Body of pancreas (tissue), 4 donors: ENCODE measurements at regions not wholly inside any gene's neighbourhood (a gene's known extent, or its start where the extent isn't known, plus 50 kb on each side); places are given as distances from the start of the nearest gene placed in this dataset.

Experiments
- CTCF ChIP-seq, 7 experiments: fragments of 450-650 bp in 4 of 7; fragments of 200-600 bp in 3 of 7; sonication (generic) in 3 of 7; IDR thresholded peaks; one replicate each; pipeline ENCODE4 v1.5.1; 2016 to 2019; ENCODE audit warnings: antibody characterized with exemption in 7 of 7
- POLR2A ChIP-seq, 3 donors: fragments of 450-650 bp; IDR thresholded peaks; one replicate each; pipeline ENCODE4 v1.6.1; 2016; ENCODE audit warnings: antibody characterized with exemption in 3 of 3, mild to moderate bottlenecking in 2 of 3

GRCh38 chr2:109699646-109700045, 85.5 kb downstream of the SOWAHC start:
- TF ChIP-seq CTCF (IDR thresholded peaks at IDR 0.05) (no peak), POLR2A (IDR thresholded peaks at IDR 0.05) (no peak)
